Posterior vena cava (tissue), 2 donors: ENCODE measurements at regions not wholly inside any gene's neighbourhood (a gene's known extent, or its start where the extent isn't known, plus 50 kb on each side); places are given as distances from the start of the nearest gene placed in this dataset.

ENCODE experiments used
- DNase-seq: peaks from one replicate; pipeline ENCODE4 v3.0.0-alpha.2; 2020; ENCODE audit warnings: low spot score
- intact Hi-C, 2 donors: fragments of 100-400 bp; cut with DNase I; formaldehyde crosslinking; loops; one replicate each; pipeline versions ENCODE4 v1.14.1 to v1.14.2; 2022 to 2023
- donor health status: DM: yes; HTN: yes; CAD: no.
- donor health status: DM: yes; HTN: yes; CAD: no.

DNA sequence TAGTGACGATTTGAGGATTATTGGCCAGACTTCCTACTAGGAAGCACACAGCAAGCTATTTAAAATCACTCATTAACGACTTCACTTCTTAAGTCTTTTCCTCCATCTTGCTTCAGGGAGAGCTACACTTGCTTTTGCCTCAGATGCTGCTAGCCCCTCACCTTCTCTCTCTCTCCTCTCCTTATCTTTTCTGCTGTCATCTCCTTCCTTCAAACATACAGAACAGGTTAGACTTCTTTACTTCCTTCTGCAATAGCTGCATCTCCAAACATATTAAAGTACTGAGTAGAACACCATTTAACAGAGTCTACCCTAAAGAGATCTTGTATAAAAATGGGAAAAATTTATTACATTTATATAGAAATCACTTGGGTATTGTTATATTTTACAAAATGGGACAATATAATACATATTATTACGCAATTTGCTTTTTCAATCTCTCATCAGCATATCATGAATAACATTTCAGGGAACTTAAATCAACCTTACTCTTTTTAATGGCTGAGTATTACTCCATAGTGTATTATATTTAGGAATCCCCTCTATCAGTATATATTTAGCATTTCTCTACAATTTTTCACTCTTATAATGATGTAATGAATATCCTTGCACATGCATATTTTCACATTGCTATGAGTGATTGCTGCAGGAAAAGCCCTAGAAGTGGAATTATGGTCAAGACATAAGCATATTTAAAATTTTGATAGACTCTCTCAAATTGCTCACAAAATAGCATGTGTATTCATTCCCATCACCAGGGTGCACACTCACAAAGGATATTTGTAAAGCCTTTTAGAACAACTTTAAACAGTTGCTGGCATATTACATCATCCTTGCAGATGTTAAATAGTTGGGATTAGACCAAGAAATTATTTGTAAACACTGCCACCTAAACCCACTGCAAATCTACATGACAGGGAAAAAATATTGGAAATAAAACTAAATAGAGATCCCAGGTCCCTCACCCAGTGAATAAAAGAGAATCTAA lies 164.5 kb upstream of the NFIB start:
- intact Hi-C loops = no loop called here
- no peak for DNase-seq

DNA sequence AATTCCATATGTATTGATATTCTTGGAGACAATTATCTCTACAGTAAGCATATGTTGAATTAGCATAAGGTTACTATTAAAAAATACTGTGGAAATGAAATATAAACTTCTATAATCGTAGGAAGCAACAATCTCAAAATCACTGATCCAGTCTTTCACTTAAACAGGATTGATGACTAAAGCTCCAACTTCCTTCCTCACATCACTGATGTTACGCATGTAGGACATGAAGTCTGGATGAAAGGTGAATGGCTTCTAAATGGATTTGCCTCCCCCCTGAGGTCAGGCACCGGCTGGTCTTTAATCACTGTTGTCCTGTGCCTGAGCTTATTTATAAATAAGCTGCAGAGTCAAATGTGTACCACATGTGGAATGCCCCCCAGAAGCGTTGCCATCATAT lies 157.1 kb upstream of the NFIB start:
- intact Hi-C loops = no loop called here
- no peak for DNase-seq

- no peak for DNase-seq
- intact Hi-C loops = no loop called here
These were observed 153.9 kb upstream of the NFIB start for GRCh38 chr9:14467675-14468374.

- intact Hi-C loops = no loop called here
- DNase-seq = no peak
These were observed 152.9 kb upstream of the NFIB start for GRCh38 chr9:14466828-14467227.

DNA sequence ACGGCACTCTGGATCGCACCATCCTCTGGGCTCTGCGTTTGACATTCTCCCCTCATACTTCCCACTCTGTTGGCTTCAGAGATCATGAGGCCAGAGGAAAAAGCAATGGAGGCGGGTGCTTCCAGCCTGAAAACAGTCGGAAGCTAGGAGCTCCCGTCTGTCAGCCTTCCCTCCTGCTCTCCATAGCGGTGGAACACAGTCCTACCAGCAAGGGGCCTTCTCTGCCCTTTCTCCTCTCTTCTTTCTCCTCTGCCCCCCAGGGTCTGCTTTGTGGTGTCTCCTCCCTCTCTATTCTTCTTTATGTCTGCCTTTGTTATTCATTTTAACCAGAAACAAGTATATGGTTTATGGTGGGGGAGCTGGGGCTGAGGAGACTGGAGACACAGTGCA lies 152.5 kb upstream of the NFIB start:
- intact Hi-C loops = no loop called here
- DNase-seq = no peak

DNA sequence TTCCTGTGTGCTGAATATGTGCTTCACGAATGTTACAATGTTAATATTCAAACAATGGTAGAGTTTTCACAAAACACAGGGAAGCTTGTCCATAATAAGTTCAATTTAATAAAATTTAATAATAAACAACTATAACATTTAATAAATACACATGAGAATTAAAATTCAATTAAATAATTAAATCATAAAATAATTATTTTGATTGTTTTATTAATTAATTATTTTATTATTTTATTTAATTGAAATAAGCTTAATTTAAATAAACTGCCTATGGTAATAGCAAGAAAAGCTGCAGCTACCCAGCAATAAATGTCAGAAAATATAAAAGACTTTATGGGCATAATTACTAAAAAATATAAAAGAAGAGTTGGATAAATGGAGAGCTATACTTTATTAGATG lies 149.0 kb upstream of the NFIB start:
- intact Hi-C loops = no loop called here
- DNase-seq = no peak

DNA sequence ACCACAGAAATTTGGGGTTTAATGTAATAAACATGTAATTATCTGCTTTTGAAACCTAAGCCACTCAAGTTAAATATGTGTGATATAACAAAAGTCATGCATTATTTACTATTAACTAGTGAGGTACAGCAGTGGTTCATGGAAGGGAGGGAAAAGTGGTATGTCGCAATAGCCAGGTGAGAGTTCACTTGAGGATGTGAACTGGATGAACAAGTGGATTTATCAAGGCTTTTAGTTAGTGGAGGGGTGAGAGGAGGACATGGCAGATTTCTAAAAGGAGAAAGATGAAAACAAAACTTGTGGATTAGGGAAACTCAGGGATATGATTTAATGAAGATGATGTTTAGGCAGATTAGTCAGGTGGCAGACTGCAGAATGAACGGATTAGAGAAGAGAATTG lies 141.3 kb upstream of the NFIB start:
- intact Hi-C loops = no loop called here
- DNase-seq = no peak

DNA sequence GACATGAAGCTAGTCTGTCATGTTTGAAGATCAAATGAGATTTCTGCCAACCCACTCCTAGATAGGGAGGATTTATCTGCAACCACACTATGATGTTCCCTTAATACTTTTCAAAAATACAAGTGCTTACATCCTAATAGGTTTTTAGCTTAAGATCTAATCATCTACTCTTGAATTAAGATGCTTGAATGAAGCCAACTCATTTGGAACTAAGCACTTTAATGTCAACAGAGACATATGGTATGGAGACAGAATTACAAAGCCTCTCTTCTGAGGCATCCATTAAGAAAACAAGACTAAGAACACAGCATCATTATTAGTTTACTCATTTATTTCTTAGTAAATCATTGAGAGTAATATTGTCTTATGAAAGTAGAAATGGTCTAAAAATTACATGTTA lies 139.3 kb upstream of the NFIB start:
- DNase-seq = no peak
- intact Hi-C loops = loop anchor here in 1 of 2 donors (2.0 kb wide), 1 partner anchor 66 kb away; no protein-coding TSS in a partner anchor

DNA sequence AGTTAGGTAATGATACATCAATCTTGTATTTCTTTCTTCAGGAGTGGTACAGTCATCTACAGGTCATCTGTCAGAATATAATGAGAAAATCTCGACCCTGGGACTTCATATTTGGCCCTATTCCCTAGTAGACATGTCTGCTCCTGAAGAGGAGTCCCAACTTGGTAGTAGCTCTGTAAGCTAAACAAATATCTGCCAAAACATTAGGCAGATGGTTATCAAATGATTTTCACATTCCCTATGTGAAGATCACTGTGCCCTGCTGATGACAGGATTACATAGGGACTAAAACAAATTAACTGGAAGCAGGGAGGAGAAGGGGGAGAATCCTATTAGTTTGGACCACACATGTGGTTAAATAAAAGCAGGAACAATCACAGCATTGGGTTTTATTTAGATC lies 138.6 kb upstream of the NFIB start:
- intact Hi-C loops = loop anchor here in 1 of 2 donors (2.0 kb wide), 1 partner anchor 66 kb away; no protein-coding TSS in a partner anchor
- no peak for DNase-seq

GRCh38 chr9:14451949-14452348 lies 138.0 kb upstream of the NFIB start:
- no peak for DNase-seq
- intact Hi-C loops = loop anchor here in 1 of 2 donors (2.0 kb wide), 1 partner anchor 67 kb away; no protein-coding TSS in a partner anchor

- no peak for DNase-seq
- intact Hi-C loops = no loop called here
These were observed 133.2 kb upstream of the NFIB start for GRCh38 chr9:14447103-14447502.

GRCh38 chr9:14445946-14446345 lies 132.0 kb upstream of the NFIB start:
- DNase-seq = no peak
- intact Hi-C loops = no loop called here

GRCh38 chr9:14442956-14443355 lies 129.0 kb upstream of the NFIB start:
- intact Hi-C loops = no loop called here

DNA sequence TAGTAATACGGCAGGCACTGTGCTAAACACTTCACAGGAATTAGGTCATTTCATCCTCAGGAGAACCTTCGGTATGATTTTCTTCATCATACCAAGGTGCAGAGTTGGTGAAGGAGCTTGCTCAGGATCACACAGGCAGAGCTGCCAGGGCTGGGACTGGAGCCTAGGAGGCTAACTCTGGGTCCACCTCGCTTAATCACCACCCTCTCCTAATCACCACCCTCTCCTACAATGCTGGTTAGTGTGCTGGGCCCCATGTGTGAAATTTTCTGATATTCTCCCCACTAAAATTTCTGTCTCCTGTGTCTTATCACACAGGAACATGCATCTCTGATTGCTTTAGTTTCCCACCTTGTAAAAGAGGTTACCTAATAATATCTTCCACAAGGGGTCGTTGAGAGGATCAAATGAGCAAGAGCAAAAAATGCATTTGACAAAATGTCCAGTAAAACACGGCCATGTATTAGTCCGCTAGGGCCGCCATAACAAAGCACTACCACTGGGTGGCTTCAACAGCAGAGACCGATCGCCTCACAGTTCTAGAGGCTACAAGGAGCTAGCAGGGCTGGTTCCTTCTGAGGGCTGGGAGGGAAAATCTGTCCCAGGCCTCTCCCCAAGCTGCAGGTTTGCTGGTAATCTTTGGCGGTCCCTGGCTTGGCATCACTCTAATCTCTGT lies 128.2 kb upstream of the NFIB start:
- DNase-seq = no peak
- intact Hi-C loops = no loop called here

More at GRCh38 chr9:14442956-14443355, 129.0 kb upstream of the NFIB start:
- DNase-seq = no peak

- intact Hi-C loops = no loop called here
- DNase-seq = no peak
These were observed 127.2 kb upstream of the NFIB start for GRCh38 chr9:14441115-14441514.

GRCh38 chr9:14440062-14440461 lies 126.1 kb upstream of the NFIB start:
- intact Hi-C loops = no loop called here
- DNase-seq = no peak

DNA sequence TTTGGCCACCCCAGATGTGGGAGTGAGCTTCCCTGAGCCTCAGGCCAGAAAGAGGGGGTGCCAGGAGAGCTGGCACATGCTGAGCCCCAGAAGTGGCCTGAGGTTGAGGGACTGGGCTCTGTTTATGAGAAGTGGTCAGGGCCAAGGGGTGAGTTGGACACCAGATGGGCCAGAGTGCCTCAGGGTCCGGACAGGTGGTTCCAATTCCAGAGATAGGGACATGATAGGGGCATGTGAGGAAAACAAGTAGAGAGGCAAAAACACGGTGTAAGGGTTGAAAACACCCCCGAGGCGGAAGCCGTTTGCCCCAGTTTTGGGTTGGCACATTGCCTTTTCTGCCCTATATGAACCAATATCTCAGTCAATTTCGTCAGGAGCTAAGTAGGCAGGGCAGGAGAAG lies 125.6 kb upstream of the NFIB start:
- DNase-seq = no peak
- intact Hi-C loops = loop anchor here in 1 of 2 donors (10.0 kb wide), 1 partner anchor 1405 kb away; no protein-coding TSS in a partner anchor

DNA sequence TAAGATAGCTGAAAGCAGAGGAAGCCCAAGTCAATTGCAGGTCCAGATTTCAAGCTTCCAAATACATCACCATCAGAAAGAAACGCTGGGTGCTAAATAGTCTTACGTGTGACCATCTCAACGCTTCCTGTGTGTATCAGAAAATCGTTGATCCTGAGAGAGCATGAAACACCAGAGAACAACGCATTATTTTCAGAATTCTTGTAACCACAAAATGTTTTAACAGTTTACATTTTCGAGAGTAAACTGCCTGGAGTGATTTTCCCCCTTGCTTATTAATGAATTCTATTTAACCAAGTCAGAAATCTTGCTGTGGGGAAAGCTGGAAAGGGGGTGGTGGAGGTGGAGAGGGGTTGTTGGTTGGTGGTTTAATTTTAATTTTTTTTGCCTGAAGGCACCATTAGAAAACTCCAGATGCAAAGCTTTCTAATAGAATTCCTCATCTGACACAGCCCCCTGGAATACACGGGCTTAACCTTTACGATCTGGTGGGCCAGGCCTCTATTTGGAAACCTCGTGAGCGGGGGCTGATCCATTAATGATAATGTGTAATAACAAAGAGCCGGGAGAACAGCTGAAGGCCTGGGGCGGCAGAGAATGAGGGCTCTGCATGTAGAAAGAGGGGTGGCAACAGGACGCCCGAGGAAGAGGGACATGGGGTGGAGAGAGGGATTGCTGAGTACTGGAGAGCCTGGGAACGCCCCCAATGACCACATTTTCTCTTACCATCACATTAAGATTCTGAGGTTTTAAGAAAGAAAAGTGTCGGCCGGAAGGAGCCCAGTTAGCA lies 124.5 kb upstream of the NFIB start:
- no peak for DNase-seq
- intact Hi-C loops = loop anchor here in 1 of 2 donors (10.0 kb wide), 1 partner anchor 1404 kb away; no protein-coding TSS in a partner anchor
